ENCODE measurements at regions not wholly inside any gene's neighbourhood (a gene's known extent, or its start where the extent isn't known, plus 50 kb on each side); places are given as distances from the start of the nearest gene placed in this dataset.
"Not testable (repeated sequence)": the region's sequence is repeated elsewhere in the genome, so short reads cannot be mapped to it uniquely, and the experiment has no call there.

DNA sequence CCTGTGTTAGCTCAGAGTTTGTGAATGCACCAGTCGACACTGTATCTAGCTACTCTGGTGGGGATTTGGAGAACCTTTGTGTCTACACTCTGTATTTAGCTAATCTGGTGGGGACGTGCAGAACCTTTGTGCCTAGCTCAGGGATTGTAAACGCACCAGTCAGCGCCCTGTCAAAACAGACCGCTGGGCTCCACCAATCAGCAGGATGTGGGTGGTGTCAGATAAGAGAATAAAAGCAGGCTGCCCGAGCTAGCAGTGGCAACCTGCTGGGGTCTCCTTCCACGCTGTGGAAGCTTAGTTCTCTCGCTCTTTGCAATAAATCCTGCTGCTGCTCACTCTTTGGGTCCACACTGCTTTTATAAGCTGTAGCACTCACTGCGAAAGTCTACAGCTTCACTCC lies 324.2 kb downstream of the RAD51AP2 start:
- no peak for DNase-seq (ENCODE audit: low read depth)
- TF ChIP-seq, protein P1, sequence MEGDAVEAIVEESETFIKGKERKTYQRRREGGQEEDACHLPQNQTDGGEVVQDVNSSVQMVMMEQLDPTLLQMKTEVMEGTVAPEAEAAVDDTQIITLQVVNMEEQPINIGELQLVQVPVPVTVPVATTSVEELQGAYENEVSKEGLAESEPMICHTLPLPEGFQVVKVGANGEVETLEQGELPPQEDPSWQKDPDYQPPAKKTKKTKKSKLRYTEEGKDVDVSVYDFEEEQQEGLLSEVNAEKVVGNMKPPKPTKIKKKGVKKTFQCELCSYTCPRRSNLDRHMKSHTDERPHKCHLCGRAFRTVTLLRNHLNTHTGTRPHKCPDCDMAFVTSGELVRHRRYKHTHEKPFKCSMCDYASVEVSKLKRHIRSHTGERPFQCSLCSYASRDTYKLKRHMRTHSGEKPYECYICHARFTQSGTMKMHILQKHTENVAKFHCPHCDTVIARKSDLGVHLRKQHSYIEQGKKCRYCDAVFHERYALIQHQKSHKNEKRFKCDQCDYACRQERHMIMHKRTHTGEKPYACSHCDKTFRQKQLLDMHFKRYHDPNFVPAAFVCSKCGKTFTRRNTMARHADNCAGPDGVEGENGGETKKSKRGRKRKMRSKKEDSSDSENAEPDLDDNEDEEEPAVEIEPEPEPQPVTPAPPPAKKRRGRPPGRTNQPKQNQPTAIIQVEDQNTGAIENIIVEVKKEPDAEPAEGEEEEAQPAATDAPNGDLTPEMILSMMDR (conservative IDR thresholded peaks at IDR 0.05; ENCODE audit: control insufficient read depth, insufficient read depth, low read depth, low read length), result no peak
- no peak overlapping the region for H3K4me3 ChIP-seq (ENCODE audit: control insufficient read depth, low read depth, low read length)

GRCh38 chr2:17193433-17193890 lies 324.8 kb downstream of the RAD51AP2 start:
- H3K4me3 ChIP-seq (ENCODE audit: control insufficient read depth, low read depth, low read length); DNase-seq (ENCODE audit: low read depth): not testable (repeated sequence)

GRCh38 chr2:17191223-17191622 lies 327.0 kb downstream of the RAD51AP2 start:
- no peak for DNase-seq (ENCODE audit: low read depth)
- TF ChIP-seq, protein P1 (conservative IDR thresholded peaks at IDR 0.05; ENCODE audit: control insufficient read depth, insufficient read depth, low read depth, low read length), result no peak
- H3K4me3 ChIP-seq (ENCODE audit: control insufficient read depth, low read depth, low read length), result no peak overlapping the region

DNA sequence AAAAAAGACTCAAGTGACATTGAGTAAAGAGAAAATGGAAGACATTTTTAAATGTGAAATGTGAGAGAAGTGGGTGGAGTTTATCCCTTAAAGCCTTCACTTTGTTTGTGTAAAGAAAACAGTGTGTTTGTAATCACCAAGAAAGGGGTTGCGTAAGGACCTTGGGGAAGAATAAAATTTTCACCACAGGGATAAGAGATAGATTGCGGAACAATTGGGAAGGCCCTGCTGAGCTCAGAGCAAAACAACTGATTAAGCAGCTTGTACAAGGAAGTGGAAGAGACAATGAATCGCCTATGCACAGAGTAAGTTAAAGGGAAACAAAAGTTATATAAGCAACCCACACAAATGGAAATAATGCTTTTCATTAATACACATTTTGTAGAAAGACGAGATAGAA lies 327.7 kb downstream of the RAD51AP2 start:
- no peak overlapping the region for H3K4me3 ChIP-seq (ENCODE audit: control insufficient read depth, low read depth, low read length)
- DNase-seq (ENCODE audit: low read depth), result no peak
- TF ChIP-seq, protein P1 (conservative IDR thresholded peaks at IDR 0.05; ENCODE audit: control insufficient read depth, insufficient read depth, low read depth, low read length), result no peak

DNA sequence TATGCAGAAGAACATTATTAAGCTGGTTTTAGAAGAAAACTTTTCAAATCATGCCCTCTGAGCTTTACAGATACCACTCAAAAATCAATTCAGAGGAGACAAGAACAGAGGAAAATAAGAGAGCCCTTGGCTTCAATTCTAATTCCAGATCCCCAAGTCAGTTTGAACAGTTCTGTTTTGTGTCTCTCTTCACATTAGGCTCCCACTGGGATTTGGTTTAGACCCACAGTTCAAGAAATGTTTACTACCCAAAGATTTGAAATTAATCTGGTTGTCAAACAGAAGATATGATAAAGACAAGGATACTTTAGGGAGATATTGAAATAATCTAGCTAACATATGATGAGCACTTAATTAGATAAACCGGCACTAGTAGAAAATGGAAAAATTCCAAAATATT lies 329.5 kb downstream of the RAD51AP2 start:
- TF ChIP-seq, protein P1 (conservative IDR thresholded peaks at IDR 0.05; ENCODE audit: control insufficient read depth, insufficient read depth, low read depth, low read length), result no peak
- DNase-seq (ENCODE audit: low read depth), result no peak

GRCh38 chr2:17184512-17184911 lies 333.7 kb downstream of the RAD51AP2 start:
- TF ChIP-seq, protein P1 (conservative IDR thresholded peaks at IDR 0.05; ENCODE audit: control insufficient read depth, insufficient read depth, low read depth, low read length), result no peak
- DNase-seq (ENCODE audit: low read depth), result no peak
- no peak overlapping the region for H3K4me3 ChIP-seq (ENCODE audit: control insufficient read depth, low read depth, low read length)

More for the DNA sequence above, 329.5 kb downstream of the RAD51AP2 start:
- no peak overlapping the region for H3K4me3 ChIP-seq (ENCODE audit: control insufficient read depth, low read depth, low read length)

DNA sequence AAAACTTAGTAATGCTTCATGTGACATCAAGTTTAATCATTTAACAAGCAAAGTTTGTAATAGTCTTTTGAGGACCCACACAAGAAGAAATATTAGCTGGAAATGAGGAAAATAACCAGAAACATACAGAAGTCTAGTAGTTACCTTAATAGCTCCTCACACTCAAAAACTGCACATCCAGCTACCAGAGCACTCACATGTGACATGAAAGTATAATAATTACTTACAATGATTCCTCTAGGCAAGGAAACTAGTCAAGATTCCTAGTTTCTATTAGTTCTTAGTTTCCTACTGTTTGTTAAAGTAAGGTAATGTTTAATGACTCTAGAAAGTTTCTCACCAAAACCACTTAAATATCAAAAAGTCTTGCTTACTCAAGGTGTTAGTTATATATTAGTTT lies 335.8 kb downstream of the RAD51AP2 start:
- TF ChIP-seq, protein P1 (conservative IDR thresholded peaks at IDR 0.05; ENCODE audit: control insufficient read depth, insufficient read depth, low read depth, low read length), result no peak
- no peak for DNase-seq (ENCODE audit: low read depth)
- no peak overlapping the region for H3K4me3 ChIP-seq (ENCODE audit: control insufficient read depth, low read depth, low read length)
